Pons (tissue), 1 donor: ENCODE measurements at regions not wholly inside any gene's neighbourhood (a gene's known extent, or its start where the extent isn't known, plus 50 kb on each side); places are given as distances from the start of the nearest gene placed in this dataset.

Source experiments
- DNase-seq: peaks from one replicate; pipeline ENCODE4 v3.0.0-alpha.2; 2016; ENCODE audit warnings: low spot score

GRCh38 chr21:41671212-41671762 is 95.6 kb downstream of the RIPK4 start:
- no peak for DNase-seq

DNA sequence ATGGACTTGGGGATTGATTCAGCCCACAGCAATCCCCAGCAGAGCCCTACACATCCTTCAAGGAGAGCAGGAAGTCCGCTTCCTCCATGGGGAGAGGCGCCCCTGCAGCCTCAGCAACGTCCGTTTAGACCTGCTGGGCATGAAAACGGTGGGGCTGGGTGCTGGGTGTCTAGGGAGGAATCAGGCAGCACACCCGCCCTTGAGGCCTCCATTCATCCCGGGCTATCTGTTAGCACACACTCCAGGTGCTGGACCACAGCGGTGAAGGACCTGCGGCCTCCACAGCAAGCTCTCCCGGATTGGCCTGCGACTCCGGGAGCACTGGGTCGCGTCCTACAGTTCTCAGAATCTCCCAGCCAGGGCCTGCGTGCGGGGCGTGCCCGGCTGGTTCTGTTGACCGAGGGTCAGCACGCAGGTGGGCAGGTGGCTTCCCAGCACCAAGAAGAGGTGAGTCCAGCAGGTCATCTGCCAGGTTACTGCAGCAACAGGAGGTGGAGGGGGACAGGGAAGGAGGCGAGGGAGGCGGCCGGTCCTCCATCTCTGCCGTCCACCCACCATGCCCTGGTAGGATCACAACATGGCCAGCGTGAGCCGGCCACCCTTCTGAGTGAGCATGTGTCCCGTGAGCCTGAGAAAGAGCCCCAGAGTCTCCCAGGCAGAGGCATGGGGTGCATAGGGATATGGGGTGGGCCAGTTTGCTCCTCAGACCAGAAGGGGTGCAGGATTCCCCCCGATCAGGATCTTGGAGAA is 96.6 kb downstream of the RIPK4 start:
- DNase-seq, result no peak

DNA sequence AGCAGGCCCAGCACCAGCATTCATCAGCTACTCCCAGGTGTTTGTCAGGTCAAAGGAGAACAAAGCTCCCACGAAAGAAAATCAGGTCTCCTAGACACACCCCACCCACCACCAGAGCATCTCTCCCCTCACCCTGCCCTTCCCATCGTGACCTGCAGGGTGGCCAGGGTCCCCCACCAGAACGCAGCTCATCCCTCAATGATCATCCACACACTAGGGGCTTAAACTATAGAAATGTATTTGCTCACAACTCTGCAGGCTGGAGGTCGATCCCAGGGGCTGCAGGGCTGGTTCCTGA is 97.4 kb downstream of the RIPK4 start:
- DNase-seq, result no peak

- no peak for DNase-seq
These were observed 97.9 kb downstream of the RIPK4 start for GRCh38 chr21:41668686-41669532.

- DNase-seq, result no peak
These were observed 98.8 kb downstream of the RIPK4 start for GRCh38 chr21:41668051-41668541.

DNA sequence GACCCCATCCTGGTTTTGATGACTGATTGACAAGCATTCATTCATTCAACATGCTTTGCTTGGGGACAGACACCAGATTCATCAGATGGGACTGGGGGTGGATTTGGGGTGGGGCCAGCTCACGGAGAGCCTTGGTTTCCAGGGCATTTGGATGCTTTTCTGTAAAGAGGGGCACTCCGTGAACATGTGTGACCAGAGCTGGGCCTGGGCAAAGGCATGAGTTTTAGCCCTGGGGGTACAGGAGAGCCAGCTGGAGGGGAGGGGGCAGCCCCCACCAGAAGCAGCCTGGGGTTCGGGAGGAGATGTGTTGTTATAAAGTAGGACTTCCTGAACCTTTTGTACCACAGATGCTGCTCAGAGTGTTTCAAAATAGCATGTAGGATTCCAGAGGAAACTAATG is 99.7 kb downstream of the RIPK4 start:
- DNase-seq, result no peak

DNA sequence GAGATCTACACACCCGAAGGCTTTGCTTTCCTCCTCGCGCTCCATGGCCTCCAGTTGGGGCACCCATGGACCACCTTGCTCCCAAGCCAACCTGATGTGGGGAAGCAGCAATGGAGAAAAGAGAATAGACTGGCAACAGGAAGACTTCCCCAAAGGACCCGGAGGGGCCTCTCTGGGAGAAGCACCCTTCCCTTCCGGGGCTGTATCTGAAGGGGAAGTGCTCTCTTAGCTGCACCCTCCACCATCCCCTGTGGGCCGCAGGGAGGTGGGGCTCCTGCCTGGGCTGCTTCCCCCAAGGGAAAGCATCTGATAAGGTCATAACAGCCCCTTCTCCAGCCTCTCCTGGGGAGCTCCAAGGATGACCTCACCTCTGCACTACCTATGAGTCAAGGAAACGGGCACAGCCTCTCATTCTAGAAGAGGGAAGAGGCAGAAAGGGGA is 100.2 kb downstream of the RIPK4 start:
- no peak for DNase-seq

GRCh38 chr21:41665766-41666595 is 100.9 kb downstream of the RIPK4 start:
- DNase-seq, result no peak

DNA sequence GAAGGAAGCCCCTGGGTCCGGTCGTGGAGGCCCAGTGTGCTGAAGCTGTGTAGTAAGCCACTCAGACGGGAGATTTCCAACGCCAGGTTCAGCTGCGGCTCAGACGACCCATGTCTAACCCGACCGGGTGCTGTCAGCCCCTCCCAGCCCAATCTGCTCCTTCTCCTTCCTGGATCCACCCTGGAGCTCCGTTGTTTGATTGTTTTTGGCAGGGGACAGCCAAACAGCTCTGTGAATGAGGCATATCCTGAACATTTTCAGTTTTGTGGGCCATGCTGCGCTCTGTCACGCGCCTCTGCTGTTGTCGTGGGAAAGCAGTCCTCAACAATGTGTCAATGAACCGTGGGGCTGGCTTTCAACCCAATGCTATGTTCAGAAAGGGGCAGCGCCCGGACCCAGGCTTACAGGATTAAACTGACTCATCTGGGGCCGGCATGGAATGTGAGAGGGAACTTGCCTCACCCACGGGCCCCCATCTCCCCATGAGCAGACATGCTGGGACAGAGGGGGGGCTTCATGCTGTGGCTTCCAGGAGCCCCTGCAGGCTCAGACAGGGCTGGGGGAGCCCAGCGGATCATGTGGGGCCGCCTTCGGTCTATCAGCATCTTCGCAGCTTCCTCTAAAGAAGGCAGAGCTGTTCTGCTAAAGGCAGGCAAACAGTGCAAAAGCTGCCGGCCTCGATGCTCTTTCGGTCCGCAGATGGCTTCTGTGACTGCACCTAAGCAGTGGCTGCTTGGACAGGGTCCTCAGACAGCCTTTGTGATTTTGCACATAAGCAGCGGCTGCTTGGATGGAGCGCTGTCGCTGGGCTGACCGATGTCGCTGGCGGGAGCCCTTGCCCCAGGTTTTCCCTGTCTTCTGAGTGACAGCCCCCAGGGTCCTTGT is 101.7 kb downstream of the RIPK4 start:
- no peak for DNase-seq

DNA sequence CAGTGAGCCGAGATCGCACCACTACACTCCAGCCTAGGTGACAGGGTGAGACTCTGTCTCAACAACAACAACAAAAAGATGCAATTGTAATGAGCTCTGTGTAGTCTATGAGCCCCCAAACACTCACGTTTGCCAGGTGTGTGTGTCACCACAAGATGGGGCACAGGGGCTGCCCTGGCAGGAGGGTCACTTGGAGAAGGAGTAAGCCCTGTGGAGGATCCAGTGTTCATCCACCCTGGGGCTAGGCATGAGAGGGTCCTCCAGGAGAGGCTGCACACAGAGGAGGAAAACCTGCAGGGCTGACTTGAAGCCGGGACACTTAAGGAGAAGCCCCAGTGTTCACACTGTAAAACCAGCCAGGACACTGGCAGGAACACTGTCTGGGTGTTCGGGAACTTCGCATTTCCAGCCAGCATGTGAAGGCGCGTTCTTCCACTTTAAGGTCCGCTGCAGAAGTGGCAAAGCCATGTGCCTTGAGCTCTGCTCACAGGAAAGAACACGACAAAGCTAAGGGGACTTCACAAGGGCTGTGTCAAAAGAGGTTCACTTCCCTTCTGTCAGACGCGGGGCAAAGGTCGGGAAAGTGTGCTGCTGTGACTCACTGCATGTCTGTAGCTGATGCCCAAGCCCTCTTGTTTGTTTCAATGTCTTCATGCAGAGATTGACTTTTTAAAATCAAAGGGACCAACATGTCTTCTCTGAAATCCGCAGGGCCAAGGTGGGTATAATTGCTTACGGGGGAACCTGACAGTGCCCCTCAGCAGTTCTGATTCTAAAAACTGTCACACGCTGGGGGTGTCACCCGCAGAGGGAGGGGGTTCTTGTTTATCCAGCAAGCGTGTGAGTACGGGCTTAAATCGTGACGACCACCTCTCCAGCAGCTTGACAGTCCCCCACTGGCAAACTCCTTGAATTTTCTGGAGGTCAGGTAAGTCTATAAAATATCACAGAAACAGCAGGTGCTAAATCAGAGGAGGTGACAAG is 102.8 kb downstream of the RIPK4 start:
- no peak for DNase-seq

GRCh38 chr21:41662761-41663160 is 104.1 kb downstream of the RIPK4 start:
- DNase-seq, result no peak

- no peak for DNase-seq
These were observed 104.7 kb downstream of the RIPK4 start for GRCh38 chr21:41662161-41662560.

DNA sequence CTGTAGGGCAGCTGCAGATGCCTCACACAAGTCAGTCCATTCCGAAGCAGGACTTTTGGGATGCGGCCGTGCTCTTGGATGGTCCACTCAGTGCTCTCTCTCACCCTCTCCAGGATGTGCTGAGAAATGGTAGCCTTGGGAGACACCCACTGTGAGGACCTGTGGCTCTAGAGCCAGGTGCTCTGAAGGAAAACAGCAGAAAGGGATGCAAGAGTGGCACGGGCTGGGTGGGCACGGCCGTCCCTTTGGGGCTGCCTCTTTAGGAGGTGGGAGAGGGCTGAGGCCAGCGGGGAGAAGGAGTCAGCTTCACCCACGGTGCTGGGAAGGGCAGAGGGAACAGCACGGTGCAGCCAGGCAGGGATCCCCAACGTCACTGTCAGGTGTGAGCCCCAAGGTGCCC is 106.1 kb downstream of the RIPK4 start:
- DNase-seq, result no peak

DNA sequence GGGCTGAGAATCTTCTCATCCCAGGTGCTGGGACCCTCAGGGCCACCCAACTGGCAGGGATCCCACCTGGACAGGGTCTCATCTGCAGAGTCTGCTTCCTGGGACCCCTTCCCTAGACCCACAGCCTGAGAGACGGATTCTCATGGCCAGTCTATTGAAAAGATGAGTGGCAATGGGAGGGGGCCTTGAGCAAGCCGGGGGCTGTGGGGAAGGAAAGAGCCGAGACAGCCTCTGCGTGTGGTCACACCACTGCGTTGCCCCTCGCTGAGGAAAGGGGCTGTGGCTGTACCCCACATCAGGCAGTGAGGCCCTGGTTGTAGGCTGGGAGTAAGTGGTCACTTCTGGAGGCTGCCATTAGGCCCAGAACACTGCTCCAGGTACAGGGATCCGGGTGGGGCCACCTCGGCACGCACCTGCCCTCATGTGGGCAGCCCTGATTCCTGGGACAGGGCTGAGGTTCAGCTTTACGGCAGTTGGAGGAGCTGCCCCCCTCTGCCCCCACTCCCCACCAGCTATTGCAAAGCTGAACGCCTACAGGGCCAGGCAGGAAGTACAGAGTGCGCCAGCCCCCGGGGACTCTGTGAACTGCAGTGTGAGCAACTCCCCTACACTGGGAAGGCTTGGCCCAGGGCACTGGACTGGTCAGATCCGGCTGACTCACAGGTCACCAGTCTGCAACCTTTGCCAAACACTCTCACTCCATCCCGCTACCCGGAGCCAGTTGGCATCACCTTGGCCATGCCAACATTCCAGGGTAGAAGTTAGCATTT is 106.9 kb downstream of the RIPK4 start:
- no peak for DNase-seq

GRCh38 chr21:41656946-41657525 is 109.8 kb downstream of the RIPK4 start:
- DNase-seq, result no peak

GRCh38 chr21:41655259-41655658 is 111.6 kb downstream of the RIPK4 start:
- no peak for DNase-seq

DNA sequence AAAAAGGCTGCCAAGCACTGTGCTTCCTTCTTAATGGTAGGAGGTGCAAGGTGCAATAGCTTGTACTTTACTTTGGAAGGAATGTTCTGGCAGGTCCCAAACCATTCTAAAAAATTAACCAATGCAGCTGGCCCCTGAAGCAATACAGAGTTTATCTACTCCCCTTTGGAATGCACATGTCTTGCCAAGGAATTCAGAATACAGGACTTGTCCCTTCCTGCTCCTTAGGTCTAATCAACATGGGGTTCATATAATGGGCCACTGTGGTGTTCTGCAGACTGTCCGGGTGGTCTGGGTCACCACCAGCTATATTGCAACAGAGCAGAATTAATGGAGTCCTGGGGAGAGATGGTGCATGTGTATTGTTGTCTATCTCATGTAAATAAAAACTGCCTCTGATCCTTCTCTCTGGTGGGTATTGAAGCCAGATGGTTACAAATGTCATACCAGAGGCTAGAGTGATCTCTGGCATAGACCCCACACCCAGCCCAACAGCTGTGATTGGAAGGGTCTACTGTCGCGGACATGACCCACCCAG is 112.8 kb downstream of the RIPK4 start:
- no peak for DNase-seq

DNA sequence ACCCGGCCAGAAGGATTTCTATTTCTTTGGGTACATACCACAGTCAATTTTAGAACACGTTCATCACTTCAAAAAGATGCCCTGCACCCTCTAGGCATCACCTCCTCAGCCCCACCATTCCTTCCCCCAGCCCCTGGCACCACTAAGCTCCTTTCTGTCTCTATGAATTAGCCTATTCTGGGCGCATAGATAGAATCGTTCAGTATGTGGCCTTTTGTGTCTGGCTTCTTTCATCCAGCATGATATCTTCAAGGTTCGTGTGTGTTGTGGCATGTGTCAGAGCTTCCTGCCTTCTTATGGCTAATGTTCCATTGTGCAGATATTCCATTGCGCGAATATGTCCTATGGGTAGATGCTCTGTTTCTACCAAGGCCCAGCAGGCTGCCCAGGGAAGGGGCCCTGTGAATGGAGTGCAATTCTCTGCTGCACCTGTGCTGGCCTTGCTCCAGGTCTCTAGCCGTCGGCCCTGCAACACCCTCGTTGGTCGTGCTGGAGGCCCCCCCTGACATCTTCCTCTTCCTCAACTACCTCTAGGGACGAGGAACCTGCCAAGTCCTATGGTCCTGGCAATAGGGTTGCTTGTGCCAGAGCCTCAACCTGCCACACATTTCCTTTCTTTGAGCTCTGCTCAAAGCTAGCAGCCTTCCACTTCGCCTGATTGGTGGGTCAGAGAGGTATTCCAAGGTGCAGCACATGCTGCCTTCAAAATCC is 113.5 kb downstream of the RIPK4 start:
- DNase-seq, result no peak
